Esophagus muscularis mucosa (tissue), 4 donors: ENCODE measurements at regions not wholly inside any gene's neighbourhood (a gene's known extent, or its start where the extent isn't known, plus 50 kb on each side); places are given as distances from the start of the nearest gene placed in this dataset.

Source experiments
- DNase-seq: peaks from one replicate; pipeline ENCODE4 v3.0.0-alpha.2; 2017; ENCODE audit errors: extremely low spot score
- H3K27ac ChIP-seq, 4 donors: fragments of 200-600 bp; sonication (generic); replicated peaks in 1 of 4; 1 replicate in 3 of 4; 2 replicates in 1 of 4; pipeline ENCODE4 v1.5.1; 2016 to 2019; ENCODE audit warnings: mild to moderate bottlenecking in 1 of 4
- H3K27me3 ChIP-seq, 4 donors: fragments of 200-600 bp; sonication (generic); one replicate each; pipeline versions ENCODE4 v1.5.1 to v1.6.0; 2016 to 2019
- H3K36me3 ChIP-seq, 4 donors: fragments of 200-600 bp; sonication (generic); one replicate each; pipeline ENCODE4 v1.5.1; 2016 to 2019
- H3K4me1 ChIP-seq, 4 donors: fragments of 200-600 bp; sonication (generic); one replicate each; pipeline ENCODE4 v1.5.1; 2016 to 2019
- H3K4me3 ChIP-seq, 4 donors: fragments of 200-600 bp; sonication (generic); 1 replicate in 2 of 4; 2 replicates in 2 of 4; pipeline ENCODE4 v1.5.1; 2016 to 2019; ENCODE audit warnings: mild to moderate bottlenecking in 4 of 4, moderate library complexity in 1 of 4
- H3K9me3 ChIP-seq, 4 donors: fragments of 200-600 bp; sonication (generic); 1 replicate in 3 of 4; 2 replicates in 1 of 4; pipeline ENCODE4 v1.5.1; 2016 to 2019
- CTCF ChIP-seq, 3 experiments: fragments of 200-600 bp in 2 of 3; fragments of 450-650 bp in 1 of 3; sonication (generic) in 2 of 3; IDR thresholded peaks; one replicate each; pipeline ENCODE4 v1.5.1; 2017 to 2019; ENCODE audit warnings: antibody characterized with exemption in 3 of 3, mild to moderate bottlenecking in 2 of 3, moderate library complexity in 1 of 3
- EP300 ChIP-seq: sonication (generic); formaldehyde crosslinking; IDR thresholded peaks from one replicate; pipeline ENCODE4 v1.6.1; 2017; ENCODE audit warnings: antibody characterized with exemption
- POLR2A ChIP-seq: fragments of 450-650 bp; IDR thresholded peaks from one replicate; pipeline ENCODE4 v1.6.1; 2017; ENCODE audit warnings: antibody characterized with exemption, moderate library complexity, mild to moderate bottlenecking, low read depth
- POLR2AphosphoS5 ChIP-seq, 2 donors: sonication (generic); formaldehyde crosslinking; IDR thresholded peaks; one replicate each; pipeline ENCODE4 v1.6.1; 2017; ENCODE audit warnings: antibody characterized with exemption in 2 of 2
- WGBS: methylation state at CpG from one replicate; pipeline ENCODE4 v1.1.5; 2018; 5-methylcytosine and 5-hydroxymethylcytosine counted together
- intact Hi-C: fragments of 100-400 bp; cut with DNase I; formaldehyde crosslinking; loops from one replicate; pipeline ENCODE4 v1.15.1; 2023

DNA sequence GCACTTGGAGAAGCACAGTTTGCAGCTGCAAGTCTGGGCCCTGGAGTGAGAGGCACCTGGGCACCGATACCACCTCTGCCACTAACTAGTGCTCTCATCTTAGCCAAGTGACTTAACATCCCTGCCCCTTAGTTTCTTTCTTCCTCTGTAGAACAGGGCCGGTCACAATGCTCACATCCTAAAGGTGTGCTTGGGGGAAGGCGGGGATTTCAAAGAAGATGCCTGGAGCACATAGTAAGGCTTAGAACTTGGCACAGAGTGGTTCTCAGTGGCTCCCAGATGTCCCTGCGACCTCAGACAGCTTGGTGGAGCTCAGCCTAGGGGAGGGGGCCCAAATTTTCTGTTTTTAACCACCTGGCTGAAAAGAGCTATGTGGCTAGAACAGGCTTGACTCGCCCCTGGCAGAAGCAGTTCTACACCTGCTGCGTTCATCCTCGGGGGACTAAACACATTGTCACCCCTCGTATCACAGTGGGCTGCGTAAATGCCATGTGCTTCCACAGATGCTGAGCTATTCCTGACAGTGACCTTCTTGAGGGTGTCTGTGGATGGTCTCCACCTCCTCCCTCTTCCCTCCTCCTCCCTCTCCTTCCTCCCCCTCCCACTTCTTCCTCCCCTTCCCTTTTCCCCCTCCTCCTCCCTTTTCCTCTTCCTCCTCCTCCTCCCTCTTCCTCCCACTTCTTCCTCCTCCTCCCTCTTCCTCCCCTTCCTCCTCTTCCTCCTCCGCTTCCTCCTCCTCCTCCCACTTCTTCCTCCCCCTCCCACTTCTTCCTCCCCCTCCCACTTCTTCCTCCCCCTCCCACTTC lies 112.1 kb downstream of the PHETA1 start:
- H3K36me3 ChIP-seq: no peaks in the 10 kb centered on the region
- no peak overlapping the region for H3K27ac ChIP-seq
- no peaks in the 10 kb centered on the region for H3K4me1 ChIP-seq
- DNase-seq: no peak
- H3K9me3 ChIP-seq: no peaks in the 10 kb centered on the region
- H3K4me3 ChIP-seq: no peak overlapping the region
- intact Hi-C loops: no loop called here
- 59% methylated on average over 8 of the region's 10 CpGs for WGBS
- TF ChIP-seq CTCF (IDR thresholded peaks at IDR 0.05): no peak
- no peak for TF ChIP-seq EP300
- TF ChIP-seq POLR2AphosphoS5 (IDR thresholded peaks at IDR 0.05): no peak
- no peak for TF ChIP-seq POLR2A
- H3K27me3 ChIP-seq: peaks cover 0 to 82% (median 0%) of the 10 kb centered on the region in 4 donors

- no peak overlapping the region for H3K27ac ChIP-seq
- peaks cover 0 to 71% (median 0%) of the 10 kb centered on the region in 4 donors for H3K27me3 ChIP-seq
- no peaks in the 10 kb centered on the region for H3K4me1 ChIP-seq
- 59% methylated on average over 7 of the region's 7 CpGs for WGBS
- intact Hi-C loops: no loop called here
- no peak for DNase-seq
- no peak overlapping the region for H3K4me3 ChIP-seq
- H3K36me3 ChIP-seq: no peaks in the 10 kb centered on the region
- no peaks in the 10 kb centered on the region for H3K9me3 ChIP-seq
- TF ChIP-seq CTCF (IDR thresholded peaks at IDR 0.05): no peak
- TF ChIP-seq EP300: no peak
- TF ChIP-seq POLR2A: no peak
- TF ChIP-seq POLR2AphosphoS5 (IDR thresholded peaks at IDR 0.05): no peak
These were observed 113.6 kb downstream of the PHETA1 start for GRCh38 chr12:111255261-111255660.

DNA sequence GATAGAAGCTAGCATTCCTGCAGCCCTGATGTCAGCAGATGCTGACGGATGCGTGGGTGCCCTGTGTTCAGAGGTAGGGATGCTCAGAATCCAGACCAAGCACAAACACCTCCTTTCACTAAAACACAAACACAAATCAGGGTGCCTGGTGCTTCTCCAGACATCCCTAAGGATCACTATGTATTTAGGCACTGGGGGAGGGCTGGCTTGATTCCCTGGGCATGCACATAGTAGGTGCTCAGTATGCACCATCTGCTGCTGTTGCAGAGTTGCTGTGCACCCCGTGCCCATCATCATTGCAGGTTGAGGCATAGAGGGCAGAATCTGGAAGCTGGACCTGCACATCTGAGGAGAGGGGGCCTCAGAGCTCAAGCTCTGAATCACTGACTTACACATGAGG lies 114.8 kb downstream of the PHETA1 start:
- Histone ChIP-seq H3K4me3 (no peak overlapping the region), H3K4me1 (no peaks in the 10 kb centered on the region), H3K27ac (no peak overlapping the region), H3K36me3 (no peaks in the 10 kb centered on the region), H3K9me3 (no peaks in the 10 kb centered on the region), H3K27me3 (peaks cover 0 to 68% (median 0%) of the 10 kb centered on the region in 4 donors)
- no peak for DNase-seq
- TF ChIP-seq POLR2A (no peak), CTCF (IDR thresholded peaks at IDR 0.05) (no peak), EP300 (no peak), POLR2AphosphoS5 (IDR thresholded peaks at IDR 0.05) (no peak)
- intact Hi-C loops: no loop called here
- WGBS: no CpG with 5 or more reads among the region's 3 CpGs

DNA sequence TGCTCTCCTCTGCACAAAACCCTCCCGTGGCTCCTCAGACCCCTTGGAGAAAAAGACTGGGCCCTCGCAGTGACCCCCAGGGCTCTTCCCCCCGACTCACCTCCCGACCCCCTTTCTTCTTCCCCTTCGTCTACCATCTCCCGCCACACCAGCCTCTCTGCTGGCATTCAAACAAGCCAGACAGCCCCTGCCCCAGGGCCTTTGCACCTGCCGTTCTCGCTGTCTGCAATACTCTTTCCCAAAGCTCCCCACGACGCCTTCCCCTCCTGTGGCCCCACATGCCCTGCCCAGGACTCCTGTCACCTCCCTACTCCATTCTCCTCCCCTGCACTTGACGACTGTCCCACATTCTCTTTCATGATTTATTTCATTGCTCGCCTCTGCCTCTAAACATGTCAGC lies 115.7 kb downstream of the PHETA1 start:
- DNase-seq: no peak
- no peaks in the 10 kb centered on the region for H3K4me1 ChIP-seq
- H3K27me3 ChIP-seq: peaks cover 0 to 74% (median 0%) of the 10 kb centered on the region in 4 donors
- no peak overlapping the region for H3K27ac ChIP-seq
- intact Hi-C loops: no loop called here
- no peaks in the 10 kb centered on the region for H3K9me3 ChIP-seq
- H3K36me3 ChIP-seq: no peaks in the 10 kb centered on the region
- TF ChIP-seq POLR2A (no peak), EP300 (no peak), POLR2AphosphoS5 (IDR thresholded peaks at IDR 0.05) (no peak), CTCF (IDR thresholded peaks at IDR 0.05) (no peak)
- 80% methylated on average over 11 of the region's 12 CpGs for WGBS
- H3K4me3 ChIP-seq: no peak overlapping the region
